Suppressor macrophage (primary cell): ENCODE measurements at regions not wholly inside any gene's neighbourhood (a gene's known extent, or its start where the extent isn't known, plus 50 kb on each side); places are given as distances from the start of the nearest gene placed in this dataset.

Experiments used
- DNase-seq, 4 experiments: peaks; one replicate each; pipeline ENCODE4 v3.0.0-alpha.2; 2020 to 2022

- DNase-seq = no peak
Observed at GRCh38 chr18:46266473-46266872, 162.3 kb downstream of the HAUS1 start.

- DNase-seq = no peak
Observed at GRCh38 chr18:46268671-46269070, 164.5 kb downstream of the HAUS1 start.

- no peak for DNase-seq
Observed at GRCh38 chr18:46269275-46269674, 165.1 kb downstream of the HAUS1 start.

- no peak for DNase-seq
Observed at GRCh38 chr18:46271488-46271887, 167.3 kb downstream of the HAUS1 start.

- no peak for DNase-seq
Observed at GRCh38 chr18:46273861-46274260, 169.7 kb downstream of the HAUS1 start.

- DNase-seq = no peak
Observed at GRCh38 chr18:46274266-46274665, 170.1 kb downstream of the HAUS1 start.

GRCh38 chr18:46275370-46275769 is 171.2 kb downstream of the HAUS1 start:
- no peak for DNase-seq

- no peak for DNase-seq
Observed at GRCh38 chr18:46276748-46277147, 172.6 kb downstream of the HAUS1 start.

- peak in 2 of 4 experiments; percentile 4 to 17 for DNase-seq
Observed at GRCh38 chr18:46278481-46279465, 174.6 kb downstream of the HAUS1 start.

- DNase-seq = no peak
Observed at GRCh38 chr18:46279673-46280072, 175.5 kb downstream of the HAUS1 start.

GRCh38 chr18:46281185-46282176 is 177.3 kb downstream of the HAUS1 start:
- DNase-seq = peak; percentile 73 to 79 (median 75)

- DNase-seq = no peak
Observed at GRCh38 chr18:46282177-46282570, 178.0 kb downstream of the HAUS1 start.

- DNase-seq = no peak
Observed at GRCh38 chr18:46282646-46283045, 178.5 kb downstream of the HAUS1 start.

GRCh38 chr18:46283268-46283667 is 179.1 kb downstream of the HAUS1 start:
- no peak for DNase-seq

- DNase-seq = no peak
Observed at GRCh38 chr18:46283895-46284295, 179.7 kb downstream of the HAUS1 start.

- DNase-seq = no peak
Observed at GRCh38 chr18:46289463-46289862, 185.3 kb downstream of the HAUS1 start.

- DNase-seq = no peak
Observed at GRCh38 chr18:46289931-46290330, 185.7 kb downstream of the HAUS1 start.

GRCh38 chr18:46290440-46291020 is 186.3 kb downstream of the HAUS1 start:
- DNase-seq = no peak

- peak; percentile 21 to 59 (median 35) for DNase-seq
Observed at GRCh38 chr18:46291149-46291548, 187.0 kb downstream of the HAUS1 start.

GRCh38 chr18:46293742-46294181 is 189.6 kb downstream of the HAUS1 start:
- DNase-seq = no peak

- peak in 3 of 4 experiments; percentile 8 to 30 (median 8) for DNase-seq
Observed at GRCh38 chr18:46294318-46294717, 190.1 kb downstream of the HAUS1 start.

GRCh38 chr18:46294751-46295150 is 190.6 kb downstream of the HAUS1 start:
- DNase-seq = no peak

- DNase-seq = no peak
Observed at GRCh38 chr18:46295416-46295815, 191.2 kb downstream of the HAUS1 start.
